Sigmoid colon (tissue), 4 donors: ENCODE measurements at regions not wholly inside any gene's neighbourhood (a gene's known extent, or its start where the extent isn't known, plus 50 kb on each side); places are given as distances from the start of the nearest gene placed in this dataset.

ENCODE experiments used
- EP300 ChIP-seq, 4 donors: sonication (generic); formaldehyde crosslinking; IDR thresholded peaks; one replicate each; pipeline ENCODE4 v1.6.1; 2017; ENCODE audit warnings: antibody characterized with exemption in 4 of 4
- POLR2A ChIP-seq, 2 donors: fragments of 450-650 bp; IDR thresholded peaks; one replicate each; pipeline ENCODE4 v1.6.1; 2016; ENCODE audit warnings: antibody characterized with exemption in 2 of 2, mild to moderate bottlenecking in 2 of 2, moderate library complexity in 2 of 2
- POLR2AphosphoS5 ChIP-seq, 4 donors: sonication (generic); formaldehyde crosslinking; IDR thresholded peaks; one replicate each; pipeline ENCODE4 v1.6.1; 2017; ENCODE audit warnings: antibody characterized with exemption in 4 of 4
- TF ChIP-seq, protein P1 (sequence below), 4 experiments: fragments of 450-650 bp in 3 of 4; fragments of 200-600 bp in 1 of 4; IDR thresholded peaks; one replicate each; pipeline ENCODE4 v1.5.1; 2016 to 2019; ENCODE audit warnings: antibody characterized with exemption in 4 of 4, mild to moderate bottlenecking in 3 of 4, moderate library complexity in 2 of 4

GRCh38 chr9:6128030-6128429, 87.6 kb upstream of the IL33 start:
- TF ChIP-seq, protein P1, sequence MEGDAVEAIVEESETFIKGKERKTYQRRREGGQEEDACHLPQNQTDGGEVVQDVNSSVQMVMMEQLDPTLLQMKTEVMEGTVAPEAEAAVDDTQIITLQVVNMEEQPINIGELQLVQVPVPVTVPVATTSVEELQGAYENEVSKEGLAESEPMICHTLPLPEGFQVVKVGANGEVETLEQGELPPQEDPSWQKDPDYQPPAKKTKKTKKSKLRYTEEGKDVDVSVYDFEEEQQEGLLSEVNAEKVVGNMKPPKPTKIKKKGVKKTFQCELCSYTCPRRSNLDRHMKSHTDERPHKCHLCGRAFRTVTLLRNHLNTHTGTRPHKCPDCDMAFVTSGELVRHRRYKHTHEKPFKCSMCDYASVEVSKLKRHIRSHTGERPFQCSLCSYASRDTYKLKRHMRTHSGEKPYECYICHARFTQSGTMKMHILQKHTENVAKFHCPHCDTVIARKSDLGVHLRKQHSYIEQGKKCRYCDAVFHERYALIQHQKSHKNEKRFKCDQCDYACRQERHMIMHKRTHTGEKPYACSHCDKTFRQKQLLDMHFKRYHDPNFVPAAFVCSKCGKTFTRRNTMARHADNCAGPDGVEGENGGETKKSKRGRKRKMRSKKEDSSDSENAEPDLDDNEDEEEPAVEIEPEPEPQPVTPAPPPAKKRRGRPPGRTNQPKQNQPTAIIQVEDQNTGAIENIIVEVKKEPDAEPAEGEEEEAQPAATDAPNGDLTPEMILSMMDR (IDR thresholded peaks at IDR 0.05) = no peak
- TF ChIP-seq EP300 (IDR thresholded peaks at IDR 0.05) (no peak), POLR2AphosphoS5 (IDR thresholded peaks at IDR 0.05) (no peak), POLR2A (IDR thresholded peaks at IDR 0.05) (no peak)
